ENCODE measurements at regions not wholly inside any gene's neighbourhood (a gene's known extent, or its start where the extent isn't known, plus 50 kb on each side); places are given as distances from the start of the nearest gene placed in this dataset.
"Not testable (repeated sequence)": the region's sequence is repeated elsewhere in the genome, so short reads cannot be mapped to it uniquely, and the experiment has no call there.

DNA sequence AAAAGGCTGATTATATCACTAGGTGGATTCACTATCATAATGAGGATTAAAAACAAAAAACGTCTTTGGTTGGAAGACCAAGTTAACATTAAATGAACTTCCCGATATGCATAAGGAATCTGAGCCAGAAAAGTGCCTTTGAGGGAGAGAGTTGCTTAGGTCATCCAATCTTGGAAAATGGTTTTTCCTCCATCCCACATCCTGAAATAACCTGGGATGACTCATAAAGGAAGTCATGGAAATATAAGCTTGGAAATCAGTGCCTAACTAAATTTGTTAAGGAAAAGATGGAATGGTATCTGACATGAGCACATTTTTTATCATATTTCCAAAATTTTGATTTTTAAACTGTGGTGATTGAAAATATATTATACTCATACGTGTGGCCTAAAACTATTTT lies 66.0 kb downstream of the KBTBD8 start:
- Mint-ChIP-seq H3K27me3 (peaks cover 13% of the 10 kb centered on the region), H3K9me3 (peaks cover 9% of the 10 kb centered on the region), H3K27ac (no peak overlapping the region), H3K36me3 (ENCODE audit: low read depth) (no peaks in the 10 kb centered on the region), H3K4me3 (no peak overlapping the region), H3K4me1 (ENCODE audit: low read depth) (peaks cover 2% of the 10 kb centered on the region)
- no peak for DNase-seq

DNA sequence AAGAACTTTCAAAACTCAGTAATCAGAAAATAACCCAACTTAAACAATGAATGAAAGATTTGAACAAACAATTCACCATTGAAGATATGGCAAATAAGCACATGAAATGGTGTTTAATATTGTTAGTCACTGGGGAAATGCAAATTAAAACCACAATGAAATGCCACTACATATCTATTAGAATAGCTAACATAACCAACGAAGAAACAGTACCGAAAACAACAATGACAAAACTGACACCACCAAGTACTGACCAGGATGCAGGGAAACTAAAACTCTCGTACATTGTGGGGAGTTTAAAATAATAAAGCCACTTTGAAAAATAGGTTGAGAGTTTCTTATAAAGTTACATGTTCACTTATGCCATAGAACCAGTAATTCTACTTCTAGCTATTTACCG lies 69.1 kb downstream of the KBTBD8 start:
- Mint-ChIP-seq H3K4me1 (ENCODE audit: low read depth) (peaks cover 3% of the 10 kb centered on the region), H3K27ac (no peak overlapping the region), H3K4me3 (no peak overlapping the region), H3K9me3 (peaks cover 2% of the 10 kb centered on the region), H3K27me3 (peaks cover 8% of the 10 kb centered on the region), H3K36me3 (ENCODE audit: low read depth) (no peaks in the 10 kb centered on the region)
- DNase-seq = no peak

DNA sequence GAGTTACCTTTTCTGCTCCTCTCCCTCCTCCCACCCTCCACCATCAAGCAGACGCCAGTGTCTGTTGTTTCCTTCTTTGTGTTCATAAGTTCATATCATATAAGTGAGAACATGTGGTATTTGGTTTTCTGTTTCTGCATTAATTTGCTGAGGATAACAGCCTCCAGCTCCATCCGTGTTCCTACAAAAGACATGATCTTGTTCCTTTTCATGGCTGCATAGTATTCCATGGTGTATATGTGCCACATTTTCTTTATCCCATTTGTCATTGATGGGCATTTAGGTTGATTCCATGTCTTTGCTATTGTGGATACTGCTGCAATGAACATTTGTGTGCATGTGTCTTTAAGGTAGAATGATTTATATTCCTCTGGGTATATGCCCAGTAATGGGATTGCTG lies 74.5 kb downstream of the KBTBD8 start:
- not testable (repeated sequence) for H3K27me3 Mint-ChIP-seq, H3K9me3 Mint-ChIP-seq

DNA sequence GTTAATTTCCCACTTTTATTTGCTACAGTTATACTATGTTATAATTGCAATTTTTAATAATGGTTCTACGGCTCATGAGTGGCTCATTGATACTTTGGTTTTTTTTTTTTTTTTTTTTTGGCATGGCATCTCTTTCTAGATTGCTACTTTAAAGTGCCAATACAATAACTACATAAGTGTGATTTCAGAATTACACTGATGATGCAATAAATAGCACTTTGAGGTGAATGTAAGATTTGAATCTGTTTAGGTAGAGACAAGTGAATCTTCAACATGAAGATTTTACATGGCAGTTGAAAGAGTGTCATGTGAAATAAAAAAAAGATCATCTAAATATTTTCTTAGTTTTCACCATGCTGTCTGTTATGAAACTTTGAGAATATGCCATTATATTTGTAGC lies 75.7 kb downstream of the KBTBD8 start:
- peaks cover 36% of the 10 kb centered on the region for H3K4me1 Mint-ChIP-seq (ENCODE audit: low read depth)
- no peaks in the 10 kb centered on the region for H3K36me3 Mint-ChIP-seq (ENCODE audit: low read depth)
- no peaks in the 10 kb centered on the region for H3K27me3 Mint-ChIP-seq
- no peak for DNase-seq
- H3K9me3 Mint-ChIP-seq = peaks cover 7% of the 10 kb centered on the region
- no peak overlapping the region for H3K27ac Mint-ChIP-seq
- H3K4me3 Mint-ChIP-seq = no peak overlapping the region

More for the DNA sequence above, 74.5 kb downstream of the KBTBD8 start:
- H3K4me3 Mint-ChIP-seq; H3K36me3 Mint-ChIP-seq (ENCODE audit: low read depth); H3K27ac Mint-ChIP-seq; DNase-seq: not testable (repeated sequence)
- peaks cover 30% of the 10 kb centered on the region for H3K4me1 Mint-ChIP-seq (ENCODE audit: low read depth)

DNA sequence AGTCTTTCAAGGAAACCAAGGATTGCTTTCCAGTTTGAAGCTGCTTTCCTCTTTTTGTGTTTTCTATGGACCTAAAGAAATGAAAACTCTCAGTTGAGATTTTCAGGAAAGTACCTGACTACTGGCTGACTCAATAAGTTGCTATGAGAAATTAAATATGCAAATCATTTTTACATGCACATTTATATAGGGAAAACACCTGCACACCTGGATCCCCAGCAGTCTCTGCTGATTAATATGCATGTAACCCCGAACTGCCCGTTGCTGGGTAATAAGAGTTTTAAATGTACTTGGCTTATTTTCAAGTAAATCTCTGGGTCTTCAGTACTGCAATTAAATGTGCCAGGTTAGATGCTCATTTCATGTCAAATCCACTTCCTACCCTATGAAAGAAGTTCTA lies 77.2 kb downstream of the KBTBD8 start:
- H3K36me3 Mint-ChIP-seq (ENCODE audit: low read depth) = no peaks in the 10 kb centered on the region
- H3K4me3 Mint-ChIP-seq = no peak overlapping the region
- H3K9me3 Mint-ChIP-seq = peaks cover 7% of the 10 kb centered on the region
- no peaks in the 10 kb centered on the region for H3K27me3 Mint-ChIP-seq
- no peak for DNase-seq
- H3K27ac Mint-ChIP-seq = no peak overlapping the region
- peaks cover 40% of the 10 kb centered on the region for H3K4me1 Mint-ChIP-seq (ENCODE audit: low read depth)

DNA sequence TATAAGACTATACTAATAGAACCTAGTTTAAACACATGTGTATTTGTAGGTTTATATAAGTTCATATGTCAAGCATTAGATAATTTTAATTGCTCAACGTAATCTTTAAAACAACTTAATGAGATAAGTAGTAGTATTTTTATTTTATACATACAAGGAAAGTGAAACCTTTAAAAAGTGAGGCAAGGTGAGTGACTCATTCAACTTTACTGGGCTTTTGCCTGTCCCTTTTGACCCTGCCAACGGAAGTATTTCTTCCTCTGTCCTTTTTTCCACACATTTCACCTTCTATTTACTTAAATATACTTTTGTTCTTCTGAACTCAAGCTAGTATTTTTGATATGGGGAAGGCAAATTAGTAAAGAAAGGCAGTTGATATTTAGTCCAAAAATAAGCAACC lies 78.5 kb downstream of the KBTBD8 start:
- no peak overlapping the region for H3K27ac Mint-ChIP-seq
- DNase-seq = no peak
- H3K27me3 Mint-ChIP-seq = no peaks in the 10 kb centered on the region
- no peak overlapping the region for H3K4me3 Mint-ChIP-seq
- H3K9me3 Mint-ChIP-seq = peaks cover 10% of the 10 kb centered on the region
- peaks cover 40% of the 10 kb centered on the region for H3K4me1 Mint-ChIP-seq (ENCODE audit: low read depth)
- no peaks in the 10 kb centered on the region for H3K36me3 Mint-ChIP-seq (ENCODE audit: low read depth)

DNA sequence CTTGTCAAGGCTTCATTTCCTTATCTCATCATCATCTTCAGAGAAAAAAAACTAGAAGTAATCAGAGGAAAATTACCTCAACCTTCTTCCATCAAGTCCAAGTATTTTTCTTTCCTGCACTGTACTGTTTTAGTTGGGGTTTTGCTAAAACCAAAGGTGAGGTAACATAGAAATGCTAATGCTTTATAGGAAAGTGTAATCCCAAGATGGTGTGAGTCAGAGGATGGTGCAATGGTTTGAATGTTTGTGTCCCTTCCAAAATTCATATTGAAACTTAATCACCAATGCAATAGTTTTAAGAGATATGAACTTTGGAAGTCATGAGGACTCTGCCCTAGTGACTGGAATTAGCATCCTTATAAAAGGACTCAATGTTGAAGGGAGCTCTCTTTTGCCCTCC lies 79.5 kb downstream of the KBTBD8 start:
- Mint-ChIP-seq H3K27ac (peak overlapping the region; percentile 37), H3K36me3 (ENCODE audit: low read depth) (peaks cover 9% of the 10 kb centered on the region), H3K9me3 (peaks cover 16% of the 10 kb centered on the region), H3K4me3 (no peak overlapping the region), H3K27me3 (no peaks in the 10 kb centered on the region), H3K4me1 (ENCODE audit: low read depth) (peaks cover 47% of the 10 kb centered on the region)
- DNase-seq = no peak

DNA sequence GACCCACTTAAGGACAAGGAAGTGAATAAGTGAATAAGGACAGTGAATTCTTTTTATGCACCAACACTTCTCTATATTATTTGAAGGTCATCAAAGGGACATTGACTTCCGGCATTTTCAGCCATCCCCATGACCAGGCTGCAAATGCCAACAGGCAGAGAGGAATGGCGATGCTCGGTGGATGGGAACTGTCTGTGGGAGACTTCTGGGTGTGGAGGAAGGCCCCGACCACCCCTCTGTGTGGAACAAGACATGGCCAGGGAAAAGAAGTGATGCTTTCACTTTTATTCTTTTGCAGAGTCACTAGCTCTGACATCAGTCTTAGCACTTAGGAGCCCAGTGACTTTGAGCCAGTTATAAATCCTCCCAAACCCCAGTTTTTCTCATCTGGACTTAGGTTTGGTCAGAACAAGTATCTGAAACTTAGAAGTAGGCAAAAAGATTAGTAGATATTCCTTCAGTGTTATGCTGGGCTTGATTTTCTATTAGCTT lies 84.5 kb downstream of the KBTBD8 start:
- Mint-ChIP-seq H3K27ac (peak overlapping the region; percentile 88), H3K4me1 (ENCODE audit: low read depth) (peaks cover 40% of the 10 kb centered on the region), H3K27me3 (no peaks in the 10 kb centered on the region), H3K9me3 (peaks cover 50% of the 10 kb centered on the region), H3K4me3 (no peak overlapping the region), H3K36me3 (ENCODE audit: low read depth) (peaks cover 41% of the 10 kb centered on the region)
- no peak for DNase-seq

DNA sequence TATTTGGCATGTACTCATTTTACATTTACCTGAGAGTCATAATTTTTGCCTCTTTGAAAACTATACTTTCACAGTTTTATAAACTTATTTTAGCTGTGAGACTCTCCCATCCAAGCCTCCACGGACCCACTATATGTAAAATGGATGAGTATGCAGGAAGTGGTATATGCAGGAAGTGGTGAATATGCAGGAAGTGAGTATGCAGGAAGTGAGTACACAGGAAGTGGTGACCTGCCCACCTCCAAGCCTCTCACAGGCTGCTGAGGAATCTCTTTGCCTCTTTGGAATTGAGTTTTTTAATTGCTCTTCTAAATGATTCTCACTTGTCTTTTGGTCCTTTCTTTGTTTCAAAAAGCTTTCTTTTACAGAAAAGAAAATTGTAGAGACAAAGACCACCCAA lies 85.2 kb downstream of the KBTBD8 start:
- Mint-ChIP-seq H3K4me3 (peak overlapping the region; percentile 65), H3K27ac (peak overlapping the region; percentile 88), H3K27me3 (no peaks in the 10 kb centered on the region), H3K36me3 (ENCODE audit: low read depth) (peaks cover 45% of the 10 kb centered on the region), H3K4me1 (ENCODE audit: low read depth) (peaks cover 35% of the 10 kb centered on the region), H3K9me3 (peaks cover 55% of the 10 kb centered on the region)
- DNase-seq = peak; percentile 47

DNA sequence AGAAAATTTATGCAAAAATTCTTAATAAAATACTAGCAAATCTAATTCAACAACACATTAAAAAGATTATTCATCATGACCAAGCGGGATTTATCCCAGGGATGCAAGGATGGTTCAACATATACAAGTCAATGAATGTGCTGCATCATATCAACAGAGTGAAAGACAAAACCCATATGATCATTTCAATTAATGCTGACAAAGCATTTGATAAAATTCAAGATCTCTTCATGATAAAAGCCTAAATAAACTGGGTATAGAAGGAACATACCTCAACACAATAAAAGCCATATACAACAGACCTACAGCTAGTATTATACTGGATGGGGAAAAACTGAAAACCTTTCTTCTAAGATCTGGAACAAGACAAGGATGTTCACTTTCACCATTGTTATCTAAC lies 89.7 kb downstream of the KBTBD8 start:
- H3K36me3 Mint-ChIP-seq (ENCODE audit: low read depth) = peaks cover 35% of the 10 kb centered on the region
- no peak overlapping the region for H3K4me3 Mint-ChIP-seq
- no peaks in the 10 kb centered on the region for H3K27me3 Mint-ChIP-seq

DNA sequence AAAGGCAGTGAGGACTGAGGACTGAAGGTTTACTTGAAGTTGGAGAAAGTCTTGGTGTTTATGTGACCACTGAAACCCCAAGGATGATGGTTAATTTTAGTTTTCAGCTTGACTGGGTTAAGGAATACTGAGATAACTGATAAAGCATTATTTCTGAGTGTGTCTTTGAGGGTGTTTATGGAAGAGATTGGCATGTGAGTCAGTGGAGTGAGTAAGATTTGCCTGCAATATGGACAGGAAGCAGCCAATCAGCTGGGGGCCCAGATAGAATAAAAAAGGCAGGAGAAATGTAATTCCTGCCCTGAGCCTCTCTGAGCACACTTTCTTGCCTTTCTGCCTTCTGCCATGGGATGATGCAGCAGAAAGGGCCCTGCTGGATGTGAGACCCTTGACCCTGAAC lies 92.4 kb downstream of the KBTBD8 start:
- DNase-seq = no peak
- Mint-ChIP-seq H3K4me1 (ENCODE audit: low read depth) (peaks cover 12% of the 10 kb centered on the region), H3K36me3 (ENCODE audit: low read depth) (peaks cover 16% of the 10 kb centered on the region), H3K9me3 (peaks cover 38% of the 10 kb centered on the region), H3K27me3 (no peaks in the 10 kb centered on the region), H3K27ac (no peak overlapping the region), H3K4me3 (no peak overlapping the region)

More for the DNA sequence above, 89.7 kb downstream of the KBTBD8 start:
- no peak for DNase-seq
- H3K27ac Mint-ChIP-seq = no peak overlapping the region
- H3K4me1 Mint-ChIP-seq (ENCODE audit: low read depth) = peaks cover 31% of the 10 kb centered on the region
- peaks cover 55% of the 10 kb centered on the region for H3K9me3 Mint-ChIP-seq

DNA sequence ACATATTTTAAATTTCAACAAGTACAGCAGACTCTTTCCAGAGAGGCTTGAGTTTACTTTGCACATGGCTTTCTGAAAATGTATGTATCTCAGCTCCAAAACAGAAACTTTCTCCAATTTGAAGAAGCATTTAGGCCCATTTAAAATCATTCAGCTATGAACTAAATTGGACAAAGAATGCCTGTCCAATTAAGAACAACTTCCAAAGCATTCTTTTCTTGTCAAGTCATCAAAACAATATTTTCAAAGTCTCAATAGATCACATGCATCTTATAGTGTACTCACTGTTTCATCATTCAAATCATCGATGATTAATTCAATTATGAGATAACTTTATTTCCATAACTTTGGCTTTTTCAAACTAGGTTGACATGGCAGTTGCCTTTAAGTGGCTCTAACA lies 95.2 kb downstream of the KBTBD8 start:
- Mint-ChIP-seq H3K27me3 (peaks cover 3% of the 10 kb centered on the region), H3K4me1 (ENCODE audit: low read depth) (peaks cover 12% of the 10 kb centered on the region), H3K4me3 (no peak overlapping the region), H3K27ac (no peak overlapping the region), H3K9me3 (peaks cover 14% of the 10 kb centered on the region), H3K36me3 (ENCODE audit: low read depth) (no peaks in the 10 kb centered on the region)
- no peak for DNase-seq

DNA sequence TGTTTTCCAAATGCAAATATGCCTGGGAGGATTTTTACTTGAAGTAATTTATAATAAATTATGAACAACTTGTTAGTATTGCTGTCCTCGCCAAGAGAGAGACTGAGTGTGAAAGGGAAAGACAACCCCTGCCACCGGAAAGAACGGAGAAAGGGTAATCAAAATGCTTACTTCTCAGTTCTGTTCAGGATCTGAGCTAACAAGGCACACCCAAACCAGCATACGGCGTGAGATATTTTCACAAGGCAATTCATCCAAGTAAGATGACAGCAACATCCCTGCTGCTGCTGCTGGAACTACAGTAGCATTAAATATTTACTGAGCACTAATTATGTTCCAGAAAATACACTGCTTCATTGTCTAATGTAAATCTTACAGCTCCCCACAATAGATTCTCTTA lies 96.1 kb downstream of the KBTBD8 start:
- no peaks in the 10 kb centered on the region for H3K36me3 Mint-ChIP-seq (ENCODE audit: low read depth)
- H3K27me3 Mint-ChIP-seq = peaks cover 3% of the 10 kb centered on the region
- peaks cover 7% of the 10 kb centered on the region for H3K9me3 Mint-ChIP-seq
- no peak for DNase-seq
- H3K4me3 Mint-ChIP-seq = no peak overlapping the region
- H3K27ac Mint-ChIP-seq = no peak overlapping the region
- peaks cover 12% of the 10 kb centered on the region for H3K4me1 Mint-ChIP-seq (ENCODE audit: low read depth)

DNA sequence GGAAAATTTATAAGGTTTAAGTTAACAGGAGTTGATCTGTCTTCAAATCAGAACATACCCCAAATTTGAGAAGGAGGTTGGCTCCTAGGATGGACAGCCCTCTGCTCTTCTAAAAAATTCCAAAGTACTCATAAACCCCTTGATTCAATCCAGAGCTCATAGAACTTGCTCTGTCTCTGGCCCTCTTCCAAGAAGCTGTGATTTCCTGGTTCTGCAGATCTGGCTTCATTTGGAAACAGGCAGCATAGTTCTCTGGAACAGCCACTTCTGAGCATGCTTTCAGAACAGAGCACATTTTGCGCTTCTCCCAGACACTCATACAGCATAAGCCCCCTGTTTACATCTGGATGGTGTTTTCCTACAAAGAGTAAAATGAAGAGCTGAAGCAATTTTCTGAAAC lies 96.7 kb downstream of the KBTBD8 start:
- H3K9me3 Mint-ChIP-seq = peaks cover under 1% of the 10 kb centered on the region
- no peaks in the 10 kb centered on the region for H3K36me3 Mint-ChIP-seq (ENCODE audit: low read depth)
- peaks cover 3% of the 10 kb centered on the region for H3K27me3 Mint-ChIP-seq
- H3K27ac Mint-ChIP-seq = no peak overlapping the region
- no peak for DNase-seq
- H3K4me3 Mint-ChIP-seq = no peak overlapping the region
- H3K4me1 Mint-ChIP-seq (ENCODE audit: low read depth) = peaks cover 10% of the 10 kb centered on the region

DNA sequence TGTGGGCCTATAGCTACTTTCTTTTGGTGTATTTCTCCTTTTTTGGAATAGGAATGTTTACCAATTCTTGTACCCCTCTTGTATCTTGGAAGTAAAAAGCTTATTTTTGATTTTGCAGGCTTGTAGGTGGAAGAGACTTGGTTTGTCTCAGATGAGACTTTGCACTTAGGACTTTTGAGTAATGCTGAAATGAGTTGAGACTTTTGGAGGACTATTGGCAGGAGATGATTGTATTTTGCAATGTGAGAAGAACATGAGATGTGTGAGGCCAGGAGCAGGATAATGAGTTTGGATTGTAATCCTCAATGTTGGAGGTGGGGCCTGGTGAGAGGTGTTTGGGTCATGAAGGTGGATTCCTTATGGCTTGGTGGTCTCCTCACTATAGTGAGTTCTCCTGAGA lies 106.3 kb downstream of the KBTBD8 start:
- Mint-ChIP-seq H3K4me3 (no peak overlapping the region), H3K27ac (no peak overlapping the region), H3K36me3 (ENCODE audit: low read depth) (no peaks in the 10 kb centered on the region), H3K27me3 (no peaks in the 10 kb centered on the region), H3K9me3 (peaks cover 1% of the 10 kb centered on the region), H3K4me1 (ENCODE audit: low read depth) (no peaks in the 10 kb centered on the region)
- DNase-seq = no peak

DNA sequence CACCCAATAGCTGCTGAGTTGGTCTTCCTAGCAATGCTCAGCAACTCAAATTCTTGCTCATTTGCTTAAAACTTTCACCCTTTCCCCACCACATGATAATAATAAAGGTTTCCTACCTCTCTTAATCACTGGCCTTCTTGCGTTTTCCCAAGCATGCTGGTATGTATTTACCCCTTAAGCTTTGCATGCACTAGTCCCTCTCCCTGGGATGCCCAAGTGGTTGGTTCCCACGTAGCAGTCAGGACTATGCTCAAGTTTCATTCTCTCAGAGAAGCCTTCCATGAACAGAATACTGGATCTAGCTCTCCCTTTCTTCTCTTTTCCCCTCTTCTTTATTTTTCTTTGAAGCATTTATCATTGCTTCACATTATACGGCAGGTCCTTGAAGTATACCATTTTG lies 108.8 kb downstream of the KBTBD8 start:
- H3K27ac Mint-ChIP-seq = no peak overlapping the region
- H3K9me3 Mint-ChIP-seq = peaks cover 1% of the 10 kb centered on the region
- no peaks in the 10 kb centered on the region for H3K4me1 Mint-ChIP-seq (ENCODE audit: low read depth)
- DNase-seq = no peak
- no peak overlapping the region for H3K4me3 Mint-ChIP-seq
- peaks cover 2% of the 10 kb centered on the region for H3K27me3 Mint-ChIP-seq
- H3K36me3 Mint-ChIP-seq (ENCODE audit: low read depth) = no peaks in the 10 kb centered on the region

Data from activated T-cell treated with anti-CD3 and anti-CD28 coated beads, Interleukin-2, amount 50 U/mL, for 24 hours (primary cell).